ENCODE measurements at regions not wholly inside any gene's neighbourhood (a gene's known extent, or its start where the extent isn't known, plus 50 kb on each side); places are given as distances from the start of the nearest gene placed in this dataset.

DNA sequence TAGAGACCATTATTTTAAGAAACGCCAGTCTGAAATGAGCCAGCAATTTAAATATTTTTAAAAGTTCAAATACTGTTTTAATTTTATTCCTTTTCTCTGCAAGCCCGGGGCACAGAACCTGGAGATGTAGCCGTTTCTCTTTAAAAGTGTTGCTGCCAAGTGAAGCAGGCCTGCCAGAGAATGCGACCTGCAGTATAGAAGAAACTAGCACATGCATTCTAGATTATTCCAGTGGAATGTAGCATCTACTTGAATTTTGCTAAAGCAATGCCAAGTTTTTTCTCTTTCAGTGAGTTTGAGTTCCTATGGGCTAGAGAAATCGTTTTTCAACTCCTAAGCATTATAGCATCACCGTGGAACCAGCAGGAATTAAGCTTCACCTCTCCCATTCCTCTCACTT lies 101.3 kb downstream of the QRSL1 start:
- TF ChIP-seq, protein P1, sequence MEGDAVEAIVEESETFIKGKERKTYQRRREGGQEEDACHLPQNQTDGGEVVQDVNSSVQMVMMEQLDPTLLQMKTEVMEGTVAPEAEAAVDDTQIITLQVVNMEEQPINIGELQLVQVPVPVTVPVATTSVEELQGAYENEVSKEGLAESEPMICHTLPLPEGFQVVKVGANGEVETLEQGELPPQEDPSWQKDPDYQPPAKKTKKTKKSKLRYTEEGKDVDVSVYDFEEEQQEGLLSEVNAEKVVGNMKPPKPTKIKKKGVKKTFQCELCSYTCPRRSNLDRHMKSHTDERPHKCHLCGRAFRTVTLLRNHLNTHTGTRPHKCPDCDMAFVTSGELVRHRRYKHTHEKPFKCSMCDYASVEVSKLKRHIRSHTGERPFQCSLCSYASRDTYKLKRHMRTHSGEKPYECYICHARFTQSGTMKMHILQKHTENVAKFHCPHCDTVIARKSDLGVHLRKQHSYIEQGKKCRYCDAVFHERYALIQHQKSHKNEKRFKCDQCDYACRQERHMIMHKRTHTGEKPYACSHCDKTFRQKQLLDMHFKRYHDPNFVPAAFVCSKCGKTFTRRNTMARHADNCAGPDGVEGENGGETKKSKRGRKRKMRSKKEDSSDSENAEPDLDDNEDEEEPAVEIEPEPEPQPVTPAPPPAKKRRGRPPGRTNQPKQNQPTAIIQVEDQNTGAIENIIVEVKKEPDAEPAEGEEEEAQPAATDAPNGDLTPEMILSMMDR (IDR thresholded peaks at IDR 0.05) = no peak
- DNase-seq = no peak
- no peak for ATAC-seq
- POLR2A ChIA-PET = interaction anchor here (0.6 kb wide), 1 partner anchor 50 kb away, joined by 3 read pairs; no protein-coding TSS in a partner anchor
- no peaks in the 10 kb centered on the region for H3K36me3 Mint-ChIP-seq (ENCODE audit: low read depth)
- peaks cover 4% of the 10 kb centered on the region for H3K27me3 Mint-ChIP-seq
- H3K4me3 Mint-ChIP-seq = no peak overlapping the region
- intact Hi-C loops (cut with micrococcal nuclease) = no loop called here
- CTCF ChIA-PET = interaction anchor here (1.1 kb wide), 1 partner anchor 17 kb away, joined by 3 read pairs; no protein-coding TSS in a partner anchor
- no peaks in the 10 kb centered on the region for H3K9me3 Mint-ChIP-seq
- no peaks in the 10 kb centered on the region for H3K4me1 Mint-ChIP-seq (ENCODE audit: low read depth)
- H3K27ac Mint-ChIP-seq = no peak overlapping the region

DNA sequence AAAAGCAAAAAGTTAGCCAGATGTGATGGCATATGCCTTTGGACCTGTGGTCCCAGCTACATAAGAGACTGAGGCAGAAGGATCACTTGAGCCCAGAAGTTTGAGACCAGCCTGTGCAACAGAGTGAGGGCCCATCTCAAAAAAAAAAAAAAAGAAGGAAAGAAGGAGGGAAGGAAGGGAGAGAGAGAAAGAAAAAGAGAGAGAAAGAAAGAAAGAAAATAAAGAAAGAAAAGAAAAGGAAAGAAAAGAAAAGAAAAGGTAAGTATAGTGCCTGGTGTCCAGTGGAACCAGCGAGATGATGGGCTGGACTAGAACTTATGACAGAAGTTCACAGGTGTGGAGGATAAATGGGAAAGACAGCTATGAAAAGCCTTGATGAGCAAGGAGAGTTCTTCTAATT lies 100.9 kb downstream of the QRSL1 start:
- ATAC-seq (no peak), DNase-seq (no peak)
- H3K27me3 Mint-ChIP-seq = peaks cover 2% of the 10 kb centered on the region
- no peak overlapping the region for H3K4me3 Mint-ChIP-seq
- H3K27ac Mint-ChIP-seq = no peak overlapping the region
- POLR2A ChIA-PET = no interaction called here
- TF ChIP-seq, protein P1 (IDR thresholded peaks at IDR 0.05) = no peak
- H3K36me3 Mint-ChIP-seq (ENCODE audit: low read depth) = no peaks in the 10 kb centered on the region
- no peaks in the 10 kb centered on the region for H3K4me1 Mint-ChIP-seq (ENCODE audit: low read depth)
- no peaks in the 10 kb centered on the region for H3K9me3 Mint-ChIP-seq
- intact Hi-C loops (cut with micrococcal nuclease) = no loop called here
- CTCF ChIA-PET = interaction anchor here (1.1 kb wide), 1 partner anchor 17 kb away, joined by 3 read pairs; no protein-coding TSS in a partner anchor

DNA sequence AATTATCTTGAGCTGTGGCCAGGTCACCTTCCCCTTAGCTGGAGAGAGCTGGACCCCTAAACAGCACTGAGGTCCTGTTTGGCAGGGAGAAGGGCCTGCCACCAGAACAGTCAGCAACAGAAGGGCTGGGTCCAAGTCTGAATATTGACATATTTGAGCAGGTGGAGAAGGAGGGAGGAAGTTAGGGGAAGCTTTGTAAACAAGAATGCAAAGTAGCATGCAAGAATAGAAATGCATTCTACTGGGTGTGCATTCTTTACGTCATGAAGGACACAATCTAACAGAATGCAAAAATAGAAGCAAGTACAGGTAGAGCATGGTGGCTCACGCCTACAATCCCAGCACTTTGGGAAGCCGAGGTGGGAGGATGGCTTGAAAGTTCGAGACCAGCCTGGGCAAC lies 100.5 kb downstream of the QRSL1 start:
- Mint-ChIP-seq H3K4me3 (no peak overlapping the region), H3K9me3 (no peaks in the 10 kb centered on the region), H3K27me3 (peaks cover 4% of the 10 kb centered on the region), H3K36me3 (ENCODE audit: low read depth) (no peaks in the 10 kb centered on the region), H3K27ac (no peak overlapping the region), H3K4me1 (ENCODE audit: low read depth) (no peaks in the 10 kb centered on the region)
- intact Hi-C loops (cut with micrococcal nuclease) = no loop called here
- ChIA-PET CTCF (interaction anchor here (1.1 kb wide), 1 partner anchor 18 kb away, joined by 3 read pairs; no protein-coding TSS in a partner anchor), POLR2A (no interaction called here)
- no peak for ATAC-seq
- TF ChIP-seq, protein P1 (IDR thresholded peaks at IDR 0.05) = no peak
- DNase-seq = no peak

DNA sequence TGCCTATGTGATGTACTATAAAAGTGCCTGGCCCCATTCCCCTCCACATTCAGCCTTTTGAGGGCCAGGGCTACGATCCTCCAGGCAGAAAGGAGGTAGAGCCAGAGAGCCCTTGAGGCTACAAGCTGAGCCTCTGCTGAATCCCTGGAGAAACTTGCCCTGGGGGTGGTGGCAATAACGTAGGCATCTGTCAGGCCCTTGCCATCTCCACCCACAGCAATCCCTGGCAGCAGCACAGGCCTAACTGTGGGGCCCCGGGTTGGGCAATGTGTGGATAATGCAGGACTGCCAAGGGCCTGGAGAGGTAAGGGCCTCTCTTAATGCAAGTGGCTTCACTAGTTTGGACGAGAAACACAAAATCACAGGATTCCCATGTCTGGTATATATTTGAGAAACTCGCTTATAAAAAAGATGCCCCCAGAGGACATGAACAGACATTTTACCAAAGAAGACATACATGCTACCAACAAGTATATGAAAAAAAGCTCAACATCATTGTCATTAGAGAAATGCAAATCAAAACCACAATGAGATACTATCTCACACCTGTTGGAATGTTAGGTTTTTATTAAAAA lies 99.0 kb downstream of the QRSL1 start:
- ChIA-PET CTCF (interaction anchor here (1.1 kb wide), 1 partner anchor 269 kb away, joined by 3 read pairs; no protein-coding TSS in a partner anchor), POLR2A (no interaction called here)
- H3K36me3 Mint-ChIP-seq (ENCODE audit: low read depth) = no peaks in the 10 kb centered on the region
- no peak for ATAC-seq
- DNase-seq = no peak
- intact Hi-C loops (cut with micrococcal nuclease) = no loop called here
- H3K27me3 Mint-ChIP-seq = peaks cover 7% of the 10 kb centered on the region
- H3K4me3 Mint-ChIP-seq = no peak overlapping the region
- H3K9me3 Mint-ChIP-seq = no peaks in the 10 kb centered on the region
- H3K4me1 Mint-ChIP-seq (ENCODE audit: low read depth) = no peaks in the 10 kb centered on the region
- TF ChIP-seq, protein P1 (IDR thresholded peaks at IDR 0.05) = no peak
- H3K27ac Mint-ChIP-seq = no peak overlapping the region

DNA sequence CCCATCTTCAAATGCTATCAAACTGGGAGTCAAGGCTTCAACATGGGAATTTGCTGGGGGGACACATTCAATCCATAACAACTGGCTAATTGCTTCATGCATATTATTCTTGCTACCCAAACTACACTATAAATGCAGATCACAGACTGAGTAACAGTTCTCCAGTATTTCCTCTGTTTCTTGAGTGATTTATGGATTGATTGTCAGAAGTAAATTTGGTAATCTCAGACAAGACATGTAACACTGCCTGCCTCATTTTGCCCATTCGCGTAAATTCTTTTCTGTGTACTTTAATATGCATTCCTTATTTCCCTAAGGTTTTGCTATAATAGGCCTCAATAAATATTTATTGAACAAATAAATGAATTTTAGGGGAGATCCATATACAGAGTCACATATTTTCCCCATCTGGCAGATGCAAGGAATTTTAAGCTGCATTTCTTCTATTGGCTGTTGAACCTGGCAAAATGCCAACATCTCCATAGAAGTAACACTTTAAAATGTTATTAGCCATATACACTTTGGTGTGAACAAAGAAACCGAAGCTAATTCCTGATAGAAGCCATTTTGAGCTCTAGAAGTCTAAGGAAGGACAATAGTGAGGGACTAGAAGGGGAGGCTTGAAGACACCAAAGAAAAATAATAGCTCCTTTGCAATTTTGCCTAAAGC lies 98.2 kb downstream of the QRSL1 start:
- no peaks in the 10 kb centered on the region for H3K4me1 Mint-ChIP-seq (ENCODE audit: low read depth)
- H3K27me3 Mint-ChIP-seq = peaks cover 7% of the 10 kb centered on the region
- TF ChIP-seq, protein P1 (IDR thresholded peaks at IDR 0.05) = no peak
- no peaks in the 10 kb centered on the region for H3K36me3 Mint-ChIP-seq (ENCODE audit: low read depth)
- DNase-seq (no peak), ATAC-seq (no peak)
- POLR2A ChIA-PET = no interaction called here
- no peak overlapping the region for H3K27ac Mint-ChIP-seq
- H3K9me3 Mint-ChIP-seq = no peaks in the 10 kb centered on the region
- H3K4me3 Mint-ChIP-seq = no peak overlapping the region
- intact Hi-C loops (cut with micrococcal nuclease) = no loop called here
- CTCF ChIA-PET = interaction anchor here (1.1 kb wide), 1 partner anchor 270 kb away, joined by 3 read pairs; no protein-coding TSS in a partner anchor
